Liver (tissue), 8 donors: ENCODE measurements at regions not wholly inside any gene's neighbourhood (a gene's known extent, or its start where the extent isn't known, plus 50 kb on each side); places are given as distances from the start of the nearest gene placed in this dataset.
A peak's percentile ranks its signal among the peaks of the same experiment; 100 is the strongest.

Source experiments
- DNase-seq: peaks from one replicate; pipeline ENCODE4 v3.0.0-alpha.2; 2017; ENCODE audit warnings: low spot score
- H3K27ac ChIP-seq, 2 donors: one replicate each; pipeline ENCODE4 v1.7.0; 2013; ENCODE audit warnings: inconsistent platforms in 2 of 2, low read length in 2 of 2, control low read depth in 1 of 2, low read depth in 1 of 2, mild to moderate bottlenecking in 1 of 2
- H3K27me3 ChIP-seq, 4 donors: one replicate each; pipeline versions ENCODE4 v1.6.1 to v1.7.0; 2013; ENCODE audit warnings: low read length in 3 of 4, inconsistent platforms in 1 of 4, mild to moderate bottlenecking in 1 of 4, moderate library complexity in 1 of 4; ENCODE audit not compliant: control insufficient read depth in 4 of 4, insufficient read depth in 4 of 4
- H3K36me3 ChIP-seq, 4 donors: one replicate each; pipeline versions ENCODE4 v1.6.1 to v1.7.0; 2013; ENCODE audit warnings: low read length in 3 of 4, mild to moderate bottlenecking in 3 of 4, low read depth in 1 of 4, moderate library complexity in 1 of 4; ENCODE audit not compliant: control insufficient read depth in 4 of 4, insufficient read depth in 3 of 4
- H3K4me1 ChIP-seq, 4 donors: one replicate each; pipeline versions ENCODE4 v1.6.1 to v1.7.0; 2013; ENCODE audit warnings: low read length in 3 of 4, mild to moderate bottlenecking in 3 of 4, moderate library complexity in 1 of 4; ENCODE audit not compliant: control insufficient read depth in 4 of 4, insufficient read depth in 4 of 4
- H3K4me3 ChIP-seq, 3 donors: one replicate each; pipeline versions ENCODE4 v1.6.1 to v1.7.0; 2013; ENCODE audit warnings: low read length in 3 of 3, control low read depth in 1 of 3, low read depth in 1 of 3, mild to moderate bottlenecking in 1 of 3
- H3K9ac ChIP-seq, 2 donors: one replicate each; pipeline ENCODE4 v1.7.0; 2013; ENCODE audit warnings: low read length in 2 of 2, mild to moderate bottlenecking in 2 of 2, moderate library complexity in 2 of 2, control low read depth in 1 of 2, low read depth in 1 of 2
- H3K9me3 ChIP-seq, 4 donors: one replicate each; pipeline versions ENCODE4 v1.6.1 to v1.7.0; 2013; ENCODE audit warnings: low read length in 3 of 4; ENCODE audit not compliant: control insufficient read depth in 4 of 4
- EGR1 ChIP-seq, 2 donors: IDR thresholded peaks; 2 replicates each; pipeline ENCODE4 v1.6.1; 2016 to 2018; ENCODE audit warnings: antibody characterized with exemption in 2 of 2, low read depth in 2 of 2
- FOXA2 ChIP-seq: IDR thresholded peaks from 2 replicates; pipeline ENCODE4 v1.6.1; 2016; ENCODE audit warnings: antibody characterized with exemption
- GABPA ChIP-seq, 2 donors: IDR thresholded peaks in 1 of 2; conservative IDR thresholded peaks in 1 of 2; 2 replicates each; pipeline ENCODE4 v1.6.1; 2016; ENCODE audit warnings: antibody characterized with exemption in 2 of 2, mild to moderate bottlenecking in 1 of 2, moderate library complexity in 1 of 2
- HNF4A ChIP-seq, 2 donors: conservative IDR thresholded peaks; 2 replicates each; pipeline ENCODE4 v1.6.1; 2016; ENCODE audit warnings: antibody characterized with exemption in 2 of 2, mild to moderate bottlenecking in 2 of 2
- HNF4G ChIP-seq: IDR thresholded peaks from 2 replicates; pipeline ENCODE4 v1.6.1; 2016; ENCODE audit warnings: antibody characterized with exemption
- JUND ChIP-seq, 2 donors: IDR thresholded peaks; 2 replicates each; pipeline ENCODE4 v1.6.1; 2016; ENCODE audit warnings: antibody characterized with exemption in 2 of 2
- RAD21 ChIP-seq, 2 donors: IDR thresholded peaks; 2 replicates each; pipeline ENCODE4 v1.6.1; 2016; ENCODE audit warnings: antibody characterized with exemption in 2 of 2, mild to moderate bottlenecking in 2 of 2
- RXRA ChIP-seq, 2 donors: IDR thresholded peaks; 2 replicates each; pipeline ENCODE4 v1.6.1; 2017 to 2018; ENCODE audit warnings: antibody characterized with exemption in 2 of 2, mild to moderate bottlenecking in 1 of 2
- SP1 ChIP-seq: IDR thresholded peaks from 2 replicates; pipeline ENCODE4 v1.6.1; 2018; ENCODE audit warnings: antibody characterized with exemption, mild to moderate bottlenecking
- TAF1 ChIP-seq: conservative IDR thresholded peaks from 2 replicates; pipeline ENCODE4 v1.6.1; 2016; ENCODE audit warnings: antibody characterized with exemption, mild to moderate bottlenecking
- YY1 ChIP-seq: IDR thresholded peaks from 2 replicates; pipeline ENCODE4 v1.6.1; 2016; ENCODE audit warnings: antibody characterized with exemption, mild to moderate bottlenecking
- WGBS: extraction: QIAGEN DNeasy Blood & Tissue Kit; methylation state at CpG from one replicate; pipeline ENCODE4 v1.1.7; 2013; 5-methylcytosine and 5-hydroxymethylcytosine counted together
- TF ChIP-seq, protein P1 (sequence below): IDR thresholded peaks from 2 replicates; pipeline ENCODE4 v1.6.1; 2016; ENCODE audit warnings: antibody characterized with exemption
- TF ChIP-seq, protein P2 (sequence below): fragments of 150-350 bp; IDR thresholded peaks from 2 replicates; pipeline ENCODE4 v1.5.1; 2017; ENCODE audit warnings: improper control_type of control experiment, low read depth, low read length; ENCODE audit not compliant: missing input control
- TF ChIP-seq, protein P3 (sequence below): IDR thresholded peaks from 2 replicates; pipeline ENCODE4 v1.6.1; 2016; ENCODE audit warnings: antibody characterized with exemption, mild to moderate bottlenecking
- donor health status: healthy.
- donor health status: healthy.
- donor health status: healthy.
- donor health status: healthy.
- donor health status: healthy.

DNA sequence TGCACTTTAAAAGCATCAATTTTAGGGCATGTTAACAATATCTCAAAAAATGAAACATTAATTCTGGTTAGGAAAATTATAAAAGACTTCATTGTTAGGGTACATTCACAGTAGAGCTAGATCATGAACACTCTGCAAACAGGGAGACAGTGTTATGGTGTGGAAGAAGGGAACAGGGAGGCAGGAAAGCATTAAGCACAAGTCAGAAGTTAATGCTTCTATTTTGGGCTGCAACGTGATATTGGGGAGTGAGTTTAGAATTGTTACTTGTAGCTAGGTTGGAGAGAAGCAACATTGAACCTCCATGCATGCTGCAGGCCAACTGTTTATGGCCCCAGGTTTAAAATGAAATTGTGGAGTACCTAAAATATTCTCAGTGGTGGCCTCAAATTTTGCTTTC lies 278.1 kb upstream of the NMUR2 start:
- 72% methylated on average over 1 of the region's 1 CpG for WGBS

DNA sequence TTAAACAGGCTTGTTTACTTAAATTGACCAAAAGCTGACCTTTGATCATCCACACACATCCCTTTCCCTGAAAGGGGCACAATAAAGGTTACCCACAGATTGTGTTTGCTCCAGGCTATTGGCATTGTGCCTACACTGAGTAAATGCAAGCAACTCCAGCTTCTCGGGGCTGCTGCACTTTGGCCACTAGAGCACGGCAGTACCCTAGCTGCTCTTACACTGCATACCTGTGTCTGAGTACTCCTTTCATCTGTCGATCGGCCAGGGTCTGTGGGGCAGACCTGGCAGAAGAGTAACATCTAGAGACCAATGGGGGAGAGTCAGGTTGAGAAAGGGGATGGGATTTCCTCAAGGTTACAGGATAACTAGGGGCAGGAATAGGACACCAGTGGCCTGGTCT lies 281.9 kb upstream of the NMUR2 start:
- no peaks in the 10 kb centered on the region for H3K4me1 ChIP-seq
- WGBS: 78% methylated on average over 4 of the region's 4 CpGs
- no peak for DNase-seq

More for the DNA sequence above, 278.1 kb upstream of the NMUR2 start:
- DNase-seq: no peak
- H3K9ac ChIP-seq: no peak overlapping the region
- TF ChIP-seq FOXA2: no peak
- no peak for TF ChIP-seq HNF4G
- no peak overlapping the region for H3K4me3 ChIP-seq
- no peaks in the 10 kb centered on the region for H3K4me1 ChIP-seq
- H3K27me3 ChIP-seq: no peaks in the 10 kb centered on the region
- H3K27ac ChIP-seq: no peak overlapping the region
- H3K9me3 ChIP-seq: peaks cover 0 to 6% (median under 1%) of the 10 kb centered on the region in 4 donors
- H3K36me3 ChIP-seq: no peaks in the 10 kb centered on the region

DNA sequence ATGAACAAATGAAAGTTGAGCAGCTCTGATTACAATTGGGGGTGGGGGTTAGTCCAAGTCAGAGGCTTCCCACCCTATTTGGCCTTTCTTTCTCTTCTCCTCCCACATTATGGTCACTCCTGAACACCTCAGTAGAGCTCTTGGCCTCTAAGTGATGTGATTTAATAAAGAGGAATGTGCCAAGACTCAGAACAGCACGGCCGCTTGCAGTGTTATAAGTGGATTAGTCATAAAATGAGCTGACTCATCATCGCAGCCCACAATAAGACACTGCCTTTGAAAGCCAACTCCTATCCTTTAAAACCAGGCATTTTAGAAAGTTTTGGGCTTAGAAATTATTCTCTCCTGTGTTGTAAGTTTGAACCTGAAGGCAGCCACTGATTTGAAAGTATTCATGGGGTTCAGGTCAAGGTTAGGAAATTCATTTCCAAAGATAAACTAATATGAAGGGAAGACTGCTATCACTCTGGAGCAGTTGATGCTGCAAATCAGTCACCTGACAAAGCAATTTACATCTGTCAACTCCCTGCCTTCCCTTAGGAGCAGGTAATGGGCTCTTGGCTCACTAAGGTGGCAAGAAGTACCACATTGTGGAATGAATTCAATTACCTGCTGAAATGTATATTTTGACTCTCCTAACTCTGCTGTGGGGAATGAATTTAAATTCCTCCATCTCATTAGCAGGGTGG lies 283.6 kb upstream of the NMUR2 start:
- TF ChIP-seq FOXA2 (no peak), GABPA (IDR thresholded peaks at IDR 0.05 in 1 of 2, conservative IDR thresholded peaks at IDR 0.05 in 1 of 2) (no peak), EGR1 (IDR thresholded peaks at IDR 0.05; ENCODE audit: low read depth in 2 of 2) (no peak), HNF4G (no peak), HNF4A (conservative IDR thresholded peaks at IDR 0.05) (no peak), RXRA (IDR thresholded peaks at IDR 0.05) (no peak)
- TF ChIP-seq, protein P1, sequence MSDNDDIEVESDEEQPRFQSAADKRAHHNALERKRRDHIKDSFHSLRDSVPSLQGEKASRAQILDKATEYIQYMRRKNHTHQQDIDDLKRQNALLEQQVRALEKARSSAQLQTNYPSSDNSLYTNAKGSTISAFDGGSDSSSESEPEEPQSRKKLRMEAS: no peak
- Histone ChIP-seq H3K9ac (no peak overlapping the region), H3K4me1 (no peaks in the 10 kb centered on the region), H3K9me3 (peaks cover 0 to 6% (median 0%) of the 10 kb centered on the region in 4 donors), H3K27ac (no peak overlapping the region), H3K4me3 (no peak overlapping the region), H3K27me3 (no peaks in the 10 kb centered on the region), H3K36me3 (no peaks in the 10 kb centered on the region)
- no peak for DNase-seq
- 73% methylated on average over 3 of the region's 3 CpGs for WGBS

More for the DNA sequence above, 281.9 kb upstream of the NMUR2 start:
- no peak for TF ChIP-seq EGR1 (IDR thresholded peaks at IDR 0.05; ENCODE audit: low read depth in 2 of 2)
- TF ChIP-seq HNF4A (conservative IDR thresholded peaks at IDR 0.05): no peak
- no peak for TF ChIP-seq RXRA (IDR thresholded peaks at IDR 0.05)
- TF ChIP-seq JUND (IDR thresholded peaks at IDR 0.05): no peak
- no peak for TF ChIP-seq FOXA2
- no peak for TF ChIP-seq GABPA (IDR thresholded peaks at IDR 0.05 in 1 of 2, conservative IDR thresholded peaks at IDR 0.05 in 1 of 2)
- no peak for TF ChIP-seq YY1
- TF ChIP-seq SP1: no peak
- TF ChIP-seq RAD21 (IDR thresholded peaks at IDR 0.05): no peak
- TF ChIP-seq, protein P2, sequence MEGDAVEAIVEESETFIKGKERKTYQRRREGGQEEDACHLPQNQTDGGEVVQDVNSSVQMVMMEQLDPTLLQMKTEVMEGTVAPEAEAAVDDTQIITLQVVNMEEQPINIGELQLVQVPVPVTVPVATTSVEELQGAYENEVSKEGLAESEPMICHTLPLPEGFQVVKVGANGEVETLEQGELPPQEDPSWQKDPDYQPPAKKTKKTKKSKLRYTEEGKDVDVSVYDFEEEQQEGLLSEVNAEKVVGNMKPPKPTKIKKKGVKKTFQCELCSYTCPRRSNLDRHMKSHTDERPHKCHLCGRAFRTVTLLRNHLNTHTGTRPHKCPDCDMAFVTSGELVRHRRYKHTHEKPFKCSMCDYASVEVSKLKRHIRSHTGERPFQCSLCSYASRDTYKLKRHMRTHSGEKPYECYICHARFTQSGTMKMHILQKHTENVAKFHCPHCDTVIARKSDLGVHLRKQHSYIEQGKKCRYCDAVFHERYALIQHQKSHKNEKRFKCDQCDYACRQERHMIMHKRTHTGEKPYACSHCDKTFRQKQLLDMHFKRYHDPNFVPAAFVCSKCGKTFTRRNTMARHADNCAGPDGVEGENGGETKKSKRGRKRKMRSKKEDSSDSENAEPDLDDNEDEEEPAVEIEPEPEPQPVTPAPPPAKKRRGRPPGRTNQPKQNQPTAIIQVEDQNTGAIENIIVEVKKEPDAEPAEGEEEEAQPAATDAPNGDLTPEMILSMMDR: no peak
- no peak for TF ChIP-seq TAF1
- no peak for TF ChIP-seq HNF4G
- TF ChIP-seq, protein P3, sequence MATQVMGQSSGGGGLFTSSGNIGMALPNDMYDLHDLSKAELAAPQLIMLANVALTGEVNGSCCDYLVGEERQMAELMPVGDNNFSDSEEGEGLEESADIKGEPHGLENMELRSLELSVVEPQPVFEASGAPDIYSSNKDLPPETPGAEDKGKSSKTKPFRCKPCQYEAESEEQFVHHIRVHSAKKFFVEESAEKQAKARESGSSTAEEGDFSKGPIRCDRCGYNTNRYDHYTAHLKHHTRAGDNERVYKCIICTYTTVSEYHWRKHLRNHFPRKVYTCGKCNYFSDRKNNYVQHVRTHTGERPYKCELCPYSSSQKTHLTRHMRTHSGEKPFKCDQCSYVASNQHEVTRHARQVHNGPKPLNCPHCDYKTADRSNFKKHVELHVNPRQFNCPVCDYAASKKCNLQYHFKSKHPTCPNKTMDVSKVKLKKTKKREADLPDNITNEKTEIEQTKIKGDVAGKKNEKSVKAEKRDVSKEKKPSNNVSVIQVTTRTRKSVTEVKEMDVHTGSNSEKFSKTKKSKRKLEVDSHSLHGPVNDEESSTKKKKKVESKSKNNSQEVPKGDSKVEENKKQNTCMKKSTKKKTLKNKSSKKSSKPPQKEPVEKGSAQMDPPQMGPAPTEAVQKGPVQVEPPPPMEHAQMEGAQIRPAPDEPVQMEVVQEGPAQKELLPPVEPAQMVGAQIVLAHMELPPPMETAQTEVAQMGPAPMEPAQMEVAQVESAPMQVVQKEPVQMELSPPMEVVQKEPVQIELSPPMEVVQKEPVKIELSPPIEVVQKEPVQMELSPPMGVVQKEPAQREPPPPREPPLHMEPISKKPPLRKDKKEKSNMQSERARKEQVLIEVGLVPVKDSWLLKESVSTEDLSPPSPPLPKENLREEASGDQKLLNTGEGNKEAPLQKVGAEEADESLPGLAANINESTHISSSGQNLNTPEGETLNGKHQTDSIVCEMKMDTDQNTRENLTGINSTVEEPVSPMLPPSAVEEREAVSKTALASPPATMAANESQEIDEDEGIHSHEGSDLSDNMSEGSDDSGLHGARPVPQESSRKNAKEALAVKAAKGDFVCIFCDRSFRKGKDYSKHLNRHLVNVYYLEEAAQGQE: no peak
- Histone ChIP-seq H3K9ac (no peak overlapping the region), H3K4me3 (peak overlapping the region in 1 of 3 donors; percentile 18), H3K27me3 (no peaks in the 10 kb centered on the region), H3K9me3 (peaks cover 0 to 6% (median 0%) of the 10 kb centered on the region in 4 donors), H3K36me3 (no peaks in the 10 kb centered on the region), H3K27ac (no peak overlapping the region)
